ENCODE measurements at regions not wholly inside any gene's neighbourhood (a gene's known extent, or its start where the extent isn't known, plus 50 kb on each side); places are given as distances from the start of the nearest gene placed in this dataset.

DNA sequence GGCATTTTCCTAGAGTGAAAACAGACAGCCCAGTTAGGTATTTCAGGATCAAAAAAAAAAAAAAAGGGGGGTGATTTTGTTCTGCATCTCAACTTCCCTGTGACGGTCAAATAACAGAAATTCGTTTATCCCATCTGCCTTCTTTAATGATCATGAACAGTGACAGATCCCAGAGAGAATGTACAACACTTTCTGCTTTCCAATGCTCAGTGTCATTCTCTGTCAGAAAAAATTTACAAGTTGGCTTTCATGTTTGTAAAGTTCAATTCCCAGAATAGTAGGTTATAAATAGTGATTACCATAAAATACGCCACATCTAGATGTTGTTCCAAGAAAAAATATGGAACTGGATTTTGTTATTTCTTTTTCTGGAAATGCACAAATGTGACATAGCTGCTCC lies 1013.2 kb upstream of the PHF14 start:
- no peaks in the 10 kb centered on the region for H3K9me3 Mint-ChIP-seq (ENCODE audit: low read depth)

DNA sequence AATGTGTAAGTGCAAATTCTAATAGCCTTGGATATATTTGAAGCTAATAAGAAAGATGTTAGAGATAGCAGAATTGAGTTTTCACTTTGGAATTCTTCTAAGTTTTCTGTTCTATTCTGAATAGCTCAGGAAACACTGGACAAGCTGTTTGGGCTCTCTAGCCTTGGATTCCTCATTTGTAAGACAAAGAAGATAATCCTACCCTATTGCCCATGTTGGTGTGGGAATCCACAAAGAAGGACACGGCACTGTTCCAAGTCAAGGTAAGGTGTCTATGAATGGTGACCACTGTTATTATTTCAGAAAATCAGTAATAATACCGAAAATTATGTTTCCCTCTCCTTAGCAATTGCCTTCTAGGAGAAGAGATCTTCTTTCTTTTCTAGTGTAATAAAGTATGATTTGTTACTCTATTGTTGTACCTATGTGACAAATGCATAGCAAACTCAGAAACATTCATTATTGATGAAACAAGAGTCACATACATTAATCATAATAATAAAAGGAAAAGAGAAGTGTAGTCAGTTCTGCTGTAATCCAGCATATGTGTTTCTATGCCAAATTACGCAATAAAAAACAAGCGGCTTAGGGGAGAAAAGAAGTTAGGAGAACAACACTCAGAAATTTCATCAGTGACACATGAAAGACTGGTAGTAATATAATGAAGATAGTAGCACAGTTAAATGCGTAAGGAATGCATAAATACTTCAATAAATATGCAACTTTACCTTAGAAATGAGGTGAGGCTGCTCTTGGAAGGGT lies 1012.3 kb upstream of the PHF14 start:
- Mint-ChIP-seq H3K4me3 (ENCODE audit: low read depth) (no peak overlapping the region), H3K27me3 (no peaks in the 10 kb centered on the region), H3K36me3 (ENCODE audit: insufficient read depth) (no peaks in the 10 kb centered on the region), H3K4me1 (ENCODE audit: low read depth) (peaks cover 1% of the 10 kb centered on the region), H3K27ac (no peak overlapping the region), H3K9me3 (ENCODE audit: low read depth) (no peaks in the 10 kb centered on the region)
- TF ChIP-seq, protein P1, sequence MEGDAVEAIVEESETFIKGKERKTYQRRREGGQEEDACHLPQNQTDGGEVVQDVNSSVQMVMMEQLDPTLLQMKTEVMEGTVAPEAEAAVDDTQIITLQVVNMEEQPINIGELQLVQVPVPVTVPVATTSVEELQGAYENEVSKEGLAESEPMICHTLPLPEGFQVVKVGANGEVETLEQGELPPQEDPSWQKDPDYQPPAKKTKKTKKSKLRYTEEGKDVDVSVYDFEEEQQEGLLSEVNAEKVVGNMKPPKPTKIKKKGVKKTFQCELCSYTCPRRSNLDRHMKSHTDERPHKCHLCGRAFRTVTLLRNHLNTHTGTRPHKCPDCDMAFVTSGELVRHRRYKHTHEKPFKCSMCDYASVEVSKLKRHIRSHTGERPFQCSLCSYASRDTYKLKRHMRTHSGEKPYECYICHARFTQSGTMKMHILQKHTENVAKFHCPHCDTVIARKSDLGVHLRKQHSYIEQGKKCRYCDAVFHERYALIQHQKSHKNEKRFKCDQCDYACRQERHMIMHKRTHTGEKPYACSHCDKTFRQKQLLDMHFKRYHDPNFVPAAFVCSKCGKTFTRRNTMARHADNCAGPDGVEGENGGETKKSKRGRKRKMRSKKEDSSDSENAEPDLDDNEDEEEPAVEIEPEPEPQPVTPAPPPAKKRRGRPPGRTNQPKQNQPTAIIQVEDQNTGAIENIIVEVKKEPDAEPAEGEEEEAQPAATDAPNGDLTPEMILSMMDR (IDR thresholded peaks at IDR 0.05; ENCODE audit: unreplicated experiment), result no peak
- no peak for DNase-seq (ENCODE audit: low spot score, unreplicated experiment)

More for the DNA sequence above, 1013.2 kb upstream of the PHF14 start:
- TF ChIP-seq, protein P1 (IDR thresholded peaks at IDR 0.05; ENCODE audit: unreplicated experiment), result no peak
- Mint-ChIP-seq H3K27me3 (no peaks in the 10 kb centered on the region), H3K27ac (no peak overlapping the region), H3K36me3 (ENCODE audit: insufficient read depth) (no peaks in the 10 kb centered on the region), H3K4me3 (ENCODE audit: low read depth) (no peak overlapping the region), H3K4me1 (ENCODE audit: low read depth) (no peaks in the 10 kb centered on the region)
- DNase-seq (ENCODE audit: low spot score, unreplicated experiment), result no peak

DNA sequence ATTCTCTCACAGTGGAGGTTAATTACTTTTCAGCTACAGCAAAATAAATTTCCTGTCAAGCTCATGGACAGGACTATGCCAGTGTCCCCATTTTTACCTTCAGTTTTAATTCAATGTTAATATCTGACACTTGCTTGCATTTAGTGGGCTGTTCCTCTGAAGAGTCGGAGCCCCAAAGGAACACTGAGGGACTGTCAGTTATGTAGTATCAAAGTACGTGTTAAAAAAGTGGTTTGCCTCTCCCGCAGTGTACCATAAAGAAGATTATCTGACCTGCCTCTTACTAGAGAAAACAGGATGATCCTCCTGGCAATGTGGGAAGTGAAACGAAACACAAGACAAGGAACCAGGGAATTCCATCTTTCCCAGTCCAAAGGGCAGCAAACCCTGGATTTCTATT lies 1010.9 kb upstream of the PHF14 start:
- H3K4me1 Mint-ChIP-seq (ENCODE audit: low read depth), result peaks cover 1% of the 10 kb centered on the region
- H3K4me3 Mint-ChIP-seq (ENCODE audit: low read depth), result no peak overlapping the region
- TF ChIP-seq, protein P1 (IDR thresholded peaks at IDR 0.05; ENCODE audit: unreplicated experiment), result no peak
- no peak for DNase-seq (ENCODE audit: low spot score, unreplicated experiment)
- H3K27ac Mint-ChIP-seq, result no peak overlapping the region
- H3K9me3 Mint-ChIP-seq (ENCODE audit: low read depth), result no peaks in the 10 kb centered on the region
- H3K36me3 Mint-ChIP-seq (ENCODE audit: insufficient read depth), result no peaks in the 10 kb centered on the region
- no peaks in the 10 kb centered on the region for H3K27me3 Mint-ChIP-seq

DNA sequence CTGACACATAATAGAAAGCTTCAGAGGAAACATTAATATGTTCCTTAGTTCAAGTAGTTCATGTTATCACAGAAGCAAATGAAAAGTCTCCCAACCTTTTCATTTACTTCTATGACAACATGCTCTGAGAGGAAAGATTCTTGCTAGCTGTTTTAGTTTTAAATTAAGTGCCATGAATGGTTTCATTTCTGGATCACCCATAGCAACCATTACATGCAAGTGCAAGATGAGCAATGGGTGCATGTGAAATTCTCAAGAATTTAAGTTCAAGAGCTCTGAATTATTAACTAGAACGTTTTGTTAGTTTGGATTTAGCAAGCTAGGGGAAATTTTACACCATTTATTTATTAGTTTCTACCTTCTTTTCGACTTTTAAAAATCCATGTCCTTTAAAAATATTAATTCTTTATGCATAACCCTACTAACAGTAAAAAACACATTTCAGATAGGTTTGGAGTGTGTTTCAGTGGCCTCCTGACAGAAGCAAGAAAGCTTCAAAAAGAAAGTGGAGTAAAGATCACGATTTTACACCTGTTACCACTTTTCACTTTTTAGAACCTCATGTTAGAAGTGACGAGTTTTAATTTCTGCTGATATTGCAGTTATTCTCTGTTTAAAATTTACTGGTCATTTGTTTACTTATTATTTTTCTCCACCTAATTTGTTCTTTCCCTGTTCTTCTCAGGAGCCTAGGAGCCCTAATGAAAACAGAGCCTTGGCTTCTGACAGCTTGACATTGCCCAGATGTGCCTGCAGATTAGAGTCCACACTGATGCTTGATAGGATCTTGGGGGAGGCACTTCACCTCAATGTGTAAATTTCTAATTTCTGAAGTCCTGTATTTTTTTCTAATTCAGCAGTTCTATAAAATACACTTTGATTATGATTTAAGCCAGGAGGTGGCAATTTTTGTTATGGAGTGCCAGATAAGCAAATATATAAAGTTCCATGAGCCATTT lies 995.3 kb upstream of the PHF14 start:
- H3K9me3 Mint-ChIP-seq (ENCODE audit: low read depth), result no peaks in the 10 kb centered on the region
- TF ChIP-seq, protein P1 (IDR thresholded peaks at IDR 0.05; ENCODE audit: unreplicated experiment), result no peak
- DNase-seq (ENCODE audit: low spot score, unreplicated experiment), result no peak
- H3K4me3 Mint-ChIP-seq (ENCODE audit: low read depth), result no peak overlapping the region
- no peaks in the 10 kb centered on the region for H3K4me1 Mint-ChIP-seq (ENCODE audit: low read depth)
- no peak overlapping the region for H3K27ac Mint-ChIP-seq
- H3K27me3 Mint-ChIP-seq, result no peaks in the 10 kb centered on the region
- no peaks in the 10 kb centered on the region for H3K36me3 Mint-ChIP-seq (ENCODE audit: insufficient read depth)

DNA sequence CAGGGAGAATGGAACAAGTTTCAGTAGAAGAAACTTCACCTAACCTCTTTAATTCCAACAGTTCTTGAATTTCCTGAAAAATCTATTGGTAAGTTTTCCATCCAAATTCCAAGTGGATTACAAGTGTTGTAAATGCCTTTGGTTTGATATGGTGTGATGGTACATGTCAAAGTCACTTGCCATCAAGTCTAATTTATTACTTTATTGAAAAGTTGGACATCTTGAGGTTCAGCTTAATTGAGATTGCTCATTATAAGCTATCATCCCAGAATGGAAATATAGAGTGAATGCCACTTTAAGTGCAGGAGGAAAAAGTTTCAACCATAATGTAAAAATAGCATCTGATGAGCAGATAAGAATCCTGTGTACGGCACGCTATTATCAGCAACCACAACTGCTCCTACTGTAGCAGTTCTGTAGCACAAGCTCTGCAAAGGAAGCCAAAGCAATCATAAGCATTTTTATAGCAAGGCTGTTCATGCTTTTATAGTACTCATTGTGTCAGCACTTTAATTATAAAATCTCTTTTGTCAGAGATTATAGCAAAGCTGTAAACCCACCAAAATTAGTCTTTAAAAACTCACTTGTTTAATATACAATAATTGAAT lies 991.8 kb upstream of the PHF14 start:
- Mint-ChIP-seq H3K36me3 (ENCODE audit: insufficient read depth) (no peaks in the 10 kb centered on the region), H3K27me3 (no peaks in the 10 kb centered on the region), H3K4me3 (ENCODE audit: low read depth) (no peak overlapping the region), H3K4me1 (ENCODE audit: low read depth) (no peaks in the 10 kb centered on the region), H3K27ac (no peak overlapping the region), H3K9me3 (ENCODE audit: low read depth) (no peaks in the 10 kb centered on the region)
- TF ChIP-seq, protein P1 (IDR thresholded peaks at IDR 0.05; ENCODE audit: unreplicated experiment), result no peak
- DNase-seq (ENCODE audit: low spot score, unreplicated experiment), result no peak
